Dendritic cell treated with granulocyte-macrophage colony-stimulating factor and Interleukin-4, amounts not matched to agents 40 ng/mL and 50 ng/mL, for 4 days (primary cell): ENCODE measurements at regions not wholly inside any gene's neighbourhood (a gene's known extent, or its start where the extent isn't known, plus 50 kb on each side); places are given as distances from the start of the nearest gene placed in this dataset.

Source experiments
- H3K27ac Mint-ChIP-seq: one replicate; pipeline ENCODE4 v1.8.0; 2022; ENCODE audit warnings: mild to moderate bottlenecking, mixed read lengths
- H3K27me3 Mint-ChIP-seq: one replicate; pipeline ENCODE4 v1.8.0; 2022; ENCODE audit warnings: mild to moderate bottlenecking, mixed read lengths
- H3K36me3 Mint-ChIP-seq: one replicate; pipeline ENCODE4 v1.8.0; 2022; ENCODE audit warnings: low read depth, mixed read lengths
- H3K4me1 Mint-ChIP-seq: one replicate; pipeline ENCODE4 v1.8.0; 2022; ENCODE audit warnings: low read depth, mixed read lengths
- H3K4me3 Mint-ChIP-seq: one replicate; pipeline ENCODE4 v1.8.0; 2022; ENCODE audit warnings: mild to moderate bottlenecking, moderate library complexity, mixed read lengths
- H3K9me3 Mint-ChIP-seq: one replicate; pipeline ENCODE4 v1.8.0; 2022; ENCODE audit warnings: mixed read lengths
- intact Hi-C: fragments of 100-400 bp; cut with micrococcal nuclease; formaldehyde crosslinking; loops from one replicate; pipeline ENCODE4 v1.15.0; 2022

DNA sequence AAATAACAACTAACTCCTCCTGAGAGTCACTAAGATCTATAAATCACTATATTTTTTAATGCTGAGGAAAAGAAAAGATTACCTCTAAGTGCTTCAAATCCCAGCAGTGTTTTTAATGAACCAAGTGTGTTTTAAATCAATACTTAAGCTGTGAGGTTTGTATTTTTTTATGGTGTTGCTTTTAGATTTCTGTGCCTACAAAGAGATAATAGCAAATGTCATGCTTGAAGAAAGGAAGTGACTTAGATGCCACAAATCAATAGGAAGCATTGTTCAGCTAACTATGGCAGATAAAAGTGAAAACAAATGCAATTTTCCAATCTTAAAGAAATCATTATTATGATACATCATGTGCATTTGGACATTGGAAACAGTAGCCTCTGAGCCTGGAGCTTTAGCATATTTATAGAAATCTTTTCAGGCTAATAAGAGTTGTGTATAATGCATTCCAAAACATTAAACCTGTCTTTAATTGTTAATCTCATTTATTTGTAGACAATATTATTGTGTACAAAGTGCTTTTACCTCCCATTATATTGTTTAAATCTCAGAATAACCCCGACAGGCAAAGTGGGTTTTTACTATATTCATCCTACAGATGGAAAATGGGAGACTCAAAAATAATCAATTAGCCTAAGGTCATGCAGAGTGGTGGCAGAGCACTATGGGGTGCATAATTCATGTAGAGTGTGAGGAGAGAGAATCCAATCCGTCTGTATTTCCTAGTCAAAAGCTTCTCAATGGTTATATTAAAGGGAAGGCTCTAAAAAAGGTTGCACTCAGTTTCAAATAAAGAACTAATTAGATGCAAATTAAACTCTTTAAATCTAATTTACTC, 486.2 kb downstream of the NAV3 start:
- intact Hi-C loops: no loop called here
- Mint-ChIP-seq H3K4me1 (no peaks in the 10 kb centered on the region), H3K27ac (no peak overlapping the region), H3K27me3 (no peaks in the 10 kb centered on the region), H3K9me3 (peaks cover 6% of the 10 kb centered on the region), H3K36me3 (no peaks in the 10 kb centered on the region), H3K4me3 (no peak overlapping the region)

DNA sequence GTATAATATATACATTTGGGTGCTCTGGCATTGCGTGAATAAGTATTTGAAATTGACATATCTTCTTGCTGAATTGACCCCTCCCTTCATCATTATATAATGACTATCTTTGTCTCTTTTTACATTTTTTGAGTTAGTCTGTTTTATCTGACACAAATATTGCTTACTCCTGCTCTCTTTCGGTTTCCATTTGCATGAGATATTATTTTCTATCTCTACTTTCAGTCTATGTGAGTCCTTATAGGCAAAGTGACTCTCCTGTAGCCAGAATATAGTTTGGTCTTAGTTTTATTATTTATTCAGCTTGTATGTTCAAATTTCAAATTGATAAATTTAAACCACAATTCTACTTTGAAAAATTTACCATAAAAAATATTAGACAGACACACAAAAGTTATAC, 491.0 kb downstream of the NAV3 start:
- no peaks in the 10 kb centered on the region for H3K36me3 Mint-ChIP-seq
- H3K4me3 Mint-ChIP-seq: no peak overlapping the region
- intact Hi-C loops: no loop called here
- H3K4me1 Mint-ChIP-seq: no peaks in the 10 kb centered on the region
- H3K9me3 Mint-ChIP-seq: peaks cover 6% of the 10 kb centered on the region
- H3K27ac Mint-ChIP-seq: no peak overlapping the region
- no peaks in the 10 kb centered on the region for H3K27me3 Mint-ChIP-seq

DNA sequence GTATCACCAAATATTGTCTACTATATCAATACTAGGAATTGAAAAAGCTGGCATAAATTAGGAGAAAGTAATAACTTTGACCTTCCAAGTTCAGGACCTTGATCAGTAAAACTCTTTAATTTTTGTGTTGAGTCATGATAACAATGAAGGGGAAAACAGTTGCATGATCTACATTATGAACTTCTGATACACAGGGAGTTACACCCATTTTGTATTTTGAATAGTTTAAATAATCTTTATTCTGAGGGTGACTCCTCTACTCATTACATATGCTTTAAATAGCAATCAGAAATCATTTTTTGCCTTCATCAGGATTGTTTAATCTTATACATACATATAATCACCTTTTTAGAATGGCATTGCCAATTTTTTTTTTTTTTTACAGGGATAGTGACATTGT, 492.5 kb downstream of the NAV3 start:
- Mint-ChIP-seq H3K36me3 (no peaks in the 10 kb centered on the region), H3K9me3 (peaks cover 6% of the 10 kb centered on the region), H3K27ac (no peak overlapping the region), H3K27me3 (no peaks in the 10 kb centered on the region), H3K4me1 (no peaks in the 10 kb centered on the region), H3K4me3 (no peak overlapping the region)
- intact Hi-C loops: no loop called here

DNA sequence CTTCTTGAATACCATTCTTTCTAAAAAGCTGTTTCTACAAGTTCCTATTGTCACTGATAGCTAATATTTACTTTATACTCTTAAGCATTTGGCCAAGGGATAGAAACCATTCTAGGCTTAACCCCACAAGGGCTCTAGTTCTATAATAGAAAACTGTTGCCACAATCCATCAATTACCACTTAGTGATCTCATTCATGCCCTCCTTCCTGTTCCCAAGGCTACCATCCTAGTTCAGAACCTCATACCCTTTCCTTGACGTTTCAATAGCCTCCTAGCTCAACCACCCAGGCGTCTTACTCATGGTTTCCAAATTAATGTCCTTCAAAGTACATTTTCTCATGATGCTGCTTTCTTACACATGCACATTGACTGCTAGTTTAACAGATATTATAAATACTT, 493.5 kb downstream of the NAV3 start:
- no peaks in the 10 kb centered on the region for H3K27me3 Mint-ChIP-seq
- no peak overlapping the region for H3K27ac Mint-ChIP-seq
- H3K4me1 Mint-ChIP-seq: no peaks in the 10 kb centered on the region
- H3K9me3 Mint-ChIP-seq: peaks cover 6% of the 10 kb centered on the region
- no peak overlapping the region for H3K4me3 Mint-ChIP-seq
- intact Hi-C loops: no loop called here
- H3K36me3 Mint-ChIP-seq: no peaks in the 10 kb centered on the region

DNA sequence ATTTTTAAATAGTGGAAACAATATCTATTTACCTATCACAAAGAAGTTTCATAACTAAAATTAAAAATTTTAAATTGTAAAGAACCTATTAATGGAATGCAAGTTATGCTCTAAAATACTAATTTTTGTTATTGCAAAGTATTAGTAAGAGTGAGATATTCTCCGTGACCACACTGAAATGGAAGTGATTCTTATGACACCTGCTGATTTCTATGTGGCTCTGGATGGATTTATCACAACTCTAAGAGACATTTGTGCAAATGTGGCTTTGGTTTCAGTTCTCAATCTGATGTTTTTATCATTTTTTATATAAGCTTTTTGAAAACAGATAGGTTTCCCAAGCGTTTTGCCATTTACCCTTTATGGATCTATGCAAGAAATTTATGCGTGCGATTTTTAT, 497.8 kb downstream of the NAV3 start:
- no peaks in the 10 kb centered on the region for H3K36me3 Mint-ChIP-seq
- no peaks in the 10 kb centered on the region for H3K27me3 Mint-ChIP-seq
- no peak overlapping the region for H3K4me3 Mint-ChIP-seq
- no peak overlapping the region for H3K27ac Mint-ChIP-seq
- H3K4me1 Mint-ChIP-seq: no peaks in the 10 kb centered on the region
- H3K9me3 Mint-ChIP-seq: no peaks in the 10 kb centered on the region
- intact Hi-C loops: no loop called here

DNA sequence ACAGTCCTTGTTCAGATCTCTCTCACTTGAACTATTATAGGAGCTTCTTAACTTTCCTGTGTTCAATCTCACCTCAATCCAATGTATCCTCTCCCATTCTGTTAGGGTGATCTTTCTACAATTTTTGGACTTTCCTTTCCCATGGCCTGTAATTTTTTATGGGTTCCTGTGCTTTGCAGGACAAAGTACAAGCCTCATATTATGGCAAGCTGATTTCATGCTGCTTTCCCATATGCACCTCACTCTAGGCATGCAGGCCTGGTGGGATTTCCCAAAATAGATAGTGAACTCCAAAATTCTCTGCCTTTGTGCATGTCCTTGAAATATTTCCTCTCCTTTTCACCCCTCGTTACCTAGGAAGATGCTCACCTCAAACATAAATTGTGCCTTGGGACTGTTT, 499.4 kb downstream of the NAV3 start:
- Mint-ChIP-seq H3K27me3 (no peaks in the 10 kb centered on the region), H3K36me3 (no peaks in the 10 kb centered on the region), H3K27ac (no peak overlapping the region), H3K9me3 (no peaks in the 10 kb centered on the region), H3K4me1 (no peaks in the 10 kb centered on the region), H3K4me3 (no peak overlapping the region)
- intact Hi-C loops: no loop called here

DNA sequence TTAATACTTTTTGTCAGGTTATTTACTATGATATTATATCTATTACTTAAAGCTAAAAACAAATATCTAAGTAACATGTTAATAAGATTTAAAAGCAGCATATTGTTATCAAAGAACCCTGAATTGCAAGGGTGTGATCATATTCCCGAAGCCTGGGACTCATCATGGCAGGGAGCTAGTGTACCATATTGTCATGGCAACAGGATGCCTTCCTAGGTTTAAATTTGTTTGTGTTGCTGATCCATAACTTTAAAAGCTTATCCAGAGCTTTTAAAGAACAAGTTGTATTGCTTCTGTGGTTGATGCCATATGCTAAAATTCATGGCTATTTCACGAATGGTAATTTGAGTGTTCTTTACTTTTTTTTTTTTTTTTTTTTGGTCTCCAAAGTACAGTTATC, 500.5 kb downstream of the NAV3 start:
- Mint-ChIP-seq H3K27ac (no peak overlapping the region), H3K27me3 (no peaks in the 10 kb centered on the region), H3K36me3 (no peaks in the 10 kb centered on the region), H3K9me3 (no peaks in the 10 kb centered on the region), H3K4me1 (no peaks in the 10 kb centered on the region), H3K4me3 (no peak overlapping the region)
- intact Hi-C loops: no loop called here

DNA sequence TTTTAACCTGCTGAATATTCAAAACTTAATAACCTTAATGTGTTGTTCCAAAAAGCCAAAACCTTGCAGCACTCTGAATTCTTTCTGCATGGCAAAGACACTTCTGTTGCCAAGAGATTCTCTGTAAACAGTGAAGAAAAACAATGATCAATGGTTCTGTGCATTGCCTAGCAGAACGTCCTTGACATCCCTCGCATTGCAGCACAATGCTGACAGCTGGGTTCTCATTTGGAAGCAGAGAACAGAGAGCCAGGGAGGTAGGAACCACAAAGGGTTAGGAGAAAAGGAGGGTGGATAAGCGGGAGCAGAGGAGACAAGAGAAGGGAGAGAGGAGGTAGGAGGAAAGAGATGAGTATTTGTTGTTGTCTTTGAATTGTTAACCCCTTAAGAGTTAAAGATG, 501.1 kb downstream of the NAV3 start:
- Mint-ChIP-seq H3K4me3 (no peak overlapping the region), H3K27me3 (no peaks in the 10 kb centered on the region), H3K9me3 (peaks cover 3% of the 10 kb centered on the region), H3K4me1 (no peaks in the 10 kb centered on the region), H3K27ac (no peak overlapping the region), H3K36me3 (no peaks in the 10 kb centered on the region)
- intact Hi-C loops: no loop called here

DNA sequence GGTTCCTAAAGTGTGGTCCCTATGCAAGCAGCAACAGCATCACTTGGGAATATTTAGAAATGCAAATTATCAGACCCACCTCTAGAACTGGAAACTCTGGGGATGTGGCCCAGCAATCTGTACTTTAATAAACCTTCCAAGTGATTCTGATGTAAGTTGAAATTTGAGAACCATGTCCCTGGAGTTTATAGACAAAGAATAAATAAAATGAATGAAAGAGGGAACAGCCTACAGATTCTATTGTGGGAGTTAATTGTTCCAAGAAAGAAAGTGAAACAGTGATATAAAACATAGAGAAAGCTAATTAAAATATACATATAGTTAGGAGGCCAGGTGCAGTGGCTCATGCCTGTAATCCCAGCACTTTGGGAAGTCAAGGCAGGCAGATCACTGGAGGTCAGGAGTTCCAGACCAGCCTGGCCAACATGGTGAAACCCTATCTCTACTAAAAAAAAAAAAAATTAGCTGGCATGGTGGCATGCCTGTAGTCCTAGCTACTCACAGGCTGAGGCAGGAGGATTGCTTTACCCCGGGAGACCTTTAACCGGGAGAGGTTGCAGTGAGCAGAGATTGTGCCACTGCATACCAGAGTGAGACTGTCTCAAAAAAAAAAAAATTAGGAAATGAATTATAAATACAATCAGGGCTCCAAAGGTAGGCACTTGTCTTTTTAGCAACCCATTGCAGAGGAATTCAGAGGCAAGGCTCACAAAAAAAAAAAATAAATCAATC, 507.5 kb downstream of the NAV3 start:
- intact Hi-C loops: no loop called here
- Mint-ChIP-seq H3K36me3 (no peaks in the 10 kb centered on the region), H3K27ac (no peak overlapping the region), H3K4me3 (no peak overlapping the region), H3K9me3 (peaks cover 18% of the 10 kb centered on the region), H3K27me3 (no peaks in the 10 kb centered on the region), H3K4me1 (no peaks in the 10 kb centered on the region)

DNA sequence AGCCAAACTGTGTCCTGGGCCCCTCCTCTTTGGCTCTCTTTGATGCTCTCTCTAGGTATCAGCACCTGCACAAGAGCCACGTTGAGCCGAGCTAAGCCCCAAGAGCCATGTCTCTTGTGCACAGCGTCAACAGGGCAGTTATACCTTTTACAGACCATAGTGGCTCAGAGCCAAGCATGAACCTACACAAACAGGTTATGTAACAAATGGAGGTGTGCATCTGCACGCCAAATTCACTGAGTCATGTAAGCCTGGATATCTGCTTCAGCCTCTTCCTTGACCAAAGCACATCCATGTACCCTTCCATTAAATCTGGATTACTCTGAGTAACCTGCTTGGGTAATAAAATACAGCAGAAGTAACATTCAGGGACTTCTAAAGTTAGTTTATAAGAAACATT, 509.7 kb downstream of the NAV3 start:
- Mint-ChIP-seq H3K4me3 (no peak overlapping the region), H3K27me3 (no peaks in the 10 kb centered on the region), H3K9me3 (peaks cover 32% of the 10 kb centered on the region), H3K4me1 (no peaks in the 10 kb centered on the region), H3K27ac (no peak overlapping the region), H3K36me3 (no peaks in the 10 kb centered on the region)
- intact Hi-C loops: no loop called here

DNA sequence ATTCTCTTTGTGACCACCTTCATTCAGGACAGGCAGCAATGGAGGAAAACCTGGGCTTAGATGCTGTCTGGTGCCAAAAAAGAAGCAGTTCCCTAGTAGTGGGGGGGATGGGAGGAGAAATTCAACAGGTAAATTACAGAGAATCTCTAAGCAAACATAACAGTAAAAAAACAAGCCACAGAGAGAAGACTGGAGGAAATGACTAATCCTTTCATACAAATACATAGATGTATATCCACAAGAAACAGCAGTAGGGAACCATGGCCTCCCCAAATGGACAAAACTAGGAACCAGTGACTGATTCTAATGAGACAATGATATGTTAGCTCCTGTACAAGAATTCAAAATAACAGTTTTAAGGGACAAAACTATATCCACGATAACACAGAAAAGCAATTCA, 513.0 kb downstream of the NAV3 start:
- Mint-ChIP-seq H3K27ac (no peak overlapping the region), H3K9me3 (peaks cover 33% of the 10 kb centered on the region), H3K27me3 (no peaks in the 10 kb centered on the region), H3K4me1 (no peaks in the 10 kb centered on the region), H3K4me3 (no peak overlapping the region), H3K36me3 (no peaks in the 10 kb centered on the region)
- intact Hi-C loops: no loop called here

DNA sequence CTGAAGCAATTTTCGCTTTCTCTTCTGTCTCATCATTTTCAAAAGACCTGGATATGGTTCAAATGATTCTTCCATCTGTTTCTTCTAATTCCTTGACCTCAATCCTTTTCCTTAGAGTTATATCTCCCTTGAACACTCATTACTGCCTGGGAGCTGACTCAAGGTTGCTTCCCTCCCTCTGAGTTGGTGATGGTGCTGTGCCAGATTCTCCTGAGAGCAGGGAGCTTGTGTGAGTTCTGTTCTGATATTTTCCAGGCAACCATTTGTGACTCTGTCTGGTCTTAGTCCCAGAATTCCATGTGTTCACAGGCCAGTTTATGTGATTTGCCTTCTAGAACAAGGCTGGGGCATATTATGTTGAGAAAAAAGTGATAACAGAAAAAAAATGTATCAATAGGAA, 505.1 kb upstream of the SYT1 start:
- Mint-ChIP-seq H3K27ac (no peak overlapping the region), H3K4me1 (no peaks in the 10 kb centered on the region), H3K9me3 (no peaks in the 10 kb centered on the region), H3K27me3 (no peaks in the 10 kb centered on the region), H3K36me3 (no peaks in the 10 kb centered on the region), H3K4me3 (no peak overlapping the region)
- intact Hi-C loops: no loop called here

DNA sequence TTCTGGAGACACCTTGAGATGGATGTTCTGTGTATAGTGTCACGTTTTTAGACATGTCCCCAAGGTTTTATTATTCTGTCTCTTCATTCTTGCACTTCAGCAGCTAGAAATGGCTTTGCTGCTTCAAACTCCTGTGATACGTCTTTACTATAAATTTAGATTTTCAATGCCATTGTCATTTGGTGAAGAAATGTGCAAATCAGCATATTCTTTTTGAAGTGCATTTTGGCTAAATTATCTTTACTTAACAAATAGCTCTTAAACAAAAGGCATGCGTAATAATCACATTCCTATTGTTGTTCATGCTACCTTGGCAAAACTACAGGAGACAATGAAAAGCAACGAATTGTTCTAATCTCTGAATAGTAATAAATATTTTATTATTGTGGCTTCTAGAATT, 502.9 kb upstream of the SYT1 start:
- Mint-ChIP-seq H3K27ac (no peak overlapping the region), H3K4me1 (no peaks in the 10 kb centered on the region), H3K4me3 (no peak overlapping the region), H3K27me3 (no peaks in the 10 kb centered on the region), H3K36me3 (no peaks in the 10 kb centered on the region), H3K9me3 (no peaks in the 10 kb centered on the region)
- intact Hi-C loops: no loop called here

DNA sequence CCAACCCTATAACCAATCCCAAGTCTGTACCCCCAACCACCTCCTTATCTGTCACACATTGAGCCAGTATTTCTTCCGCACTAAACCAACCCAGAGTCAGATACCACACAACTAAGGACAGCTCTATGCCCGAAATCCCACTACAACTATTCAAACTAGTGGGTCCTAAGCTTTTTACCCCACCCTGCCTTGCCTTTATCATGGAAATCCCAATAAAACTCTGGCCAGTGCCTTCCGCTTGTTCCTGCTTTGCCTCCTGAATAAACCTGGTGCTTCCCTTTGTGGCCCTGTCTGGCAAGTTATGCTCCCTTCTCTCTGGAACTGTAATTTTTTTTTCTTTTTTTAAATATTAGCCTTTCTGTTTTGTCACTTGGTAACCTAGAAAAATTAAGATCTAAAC, 493.3 kb upstream of the SYT1 start:
- no peaks in the 10 kb centered on the region for H3K27me3 Mint-ChIP-seq
- peaks cover 19% of the 10 kb centered on the region for H3K9me3 Mint-ChIP-seq
- no peaks in the 10 kb centered on the region for H3K4me1 Mint-ChIP-seq
- H3K4me3 Mint-ChIP-seq: no peak overlapping the region
- no peaks in the 10 kb centered on the region for H3K36me3 Mint-ChIP-seq
- H3K27ac Mint-ChIP-seq: no peak overlapping the region
- intact Hi-C loops: no loop called here

DNA sequence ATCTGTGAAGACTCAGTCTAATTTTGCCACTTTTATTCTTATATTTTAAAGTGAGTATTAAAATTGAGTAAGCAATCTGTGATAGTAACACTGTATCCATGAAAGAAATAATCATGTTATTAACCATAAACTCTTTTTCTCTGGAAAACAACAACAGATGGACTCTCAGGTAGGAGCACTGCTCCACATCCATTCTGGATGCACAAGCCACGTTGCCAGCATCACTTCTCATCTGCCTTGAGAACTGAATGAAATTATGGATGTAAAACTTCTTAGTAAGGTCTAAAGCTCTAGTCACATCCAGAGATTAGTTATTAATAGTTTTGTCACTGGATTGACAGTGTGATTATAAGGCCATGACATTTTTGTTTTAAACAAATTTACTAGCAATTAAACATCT, 489.1 kb upstream of the SYT1 start:
- Mint-ChIP-seq H3K27me3 (no peaks in the 10 kb centered on the region), H3K36me3 (no peaks in the 10 kb centered on the region), H3K4me3 (no peak overlapping the region), H3K9me3 (peaks cover 36% of the 10 kb centered on the region), H3K4me1 (no peaks in the 10 kb centered on the region), H3K27ac (no peak overlapping the region)
- intact Hi-C loops: no loop called here
